Caki2 (cell line): ENCODE measurements at regions not wholly inside any gene's neighbourhood (a gene's known extent, or its start where the extent isn't known, plus 50 kb on each side); places are given as distances from the start of the nearest gene placed in this dataset.
"Not testable (repeated sequence)": the region's sequence is repeated elsewhere in the genome, so short reads cannot be mapped to it uniquely, and the experiment has no call there.

ENCODE experiments used
- DNase-seq: peaks from one replicate; pipeline ENCODE4 v3.0.0-alpha.2; 2015; ENCODE audit warnings: low read depth
- in situ Hi-C: cut with HindIII; loops from 2 replicates; pipeline ENCODE4 v1.10.0; 2016; ENCODE audit warnings: low sequenced_read_pairs, low pct_unique_long_range_greater_than_20kb, mixed read lengths

DNA sequence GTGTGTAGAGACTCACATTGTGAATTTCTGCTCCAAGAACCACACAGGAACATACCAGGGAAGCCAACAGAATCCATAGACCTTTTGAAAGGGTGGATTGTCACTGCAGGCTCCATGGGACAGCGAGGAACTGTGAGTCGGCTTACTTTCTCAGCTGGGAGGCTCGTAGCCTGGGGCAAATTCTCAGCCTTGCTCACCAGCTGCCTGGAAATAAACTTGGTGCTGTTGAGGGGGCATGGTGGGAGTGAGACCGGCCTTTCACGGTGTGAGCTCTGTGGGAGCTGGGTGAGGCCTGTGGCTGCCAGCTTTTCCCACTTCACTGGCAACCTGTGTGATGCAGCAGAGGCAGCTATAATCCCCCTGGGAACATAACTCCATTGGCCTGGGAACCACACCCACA, 146.6 kb upstream of the P2RY1 start:
- no peak for DNase-seq
- in situ Hi-C loops: no loop called here

DNA sequence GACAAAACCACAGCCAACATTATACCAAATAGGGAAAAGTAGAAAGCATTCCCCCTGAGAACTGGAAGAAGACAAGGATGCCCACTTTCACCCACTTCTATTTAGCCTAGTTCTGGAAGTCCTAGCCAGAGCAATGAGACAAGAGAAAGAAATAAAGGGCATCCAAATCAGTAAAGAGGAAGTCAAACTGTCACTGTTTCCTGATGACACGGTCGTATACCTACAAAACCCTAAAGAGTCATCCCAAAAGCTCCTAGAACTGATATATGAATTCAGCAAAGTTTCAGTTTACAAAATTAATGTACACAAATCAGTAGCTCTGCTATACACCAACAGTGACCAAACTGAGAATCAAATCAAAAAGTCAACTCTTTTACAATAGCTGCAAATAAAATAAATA, 142.6 kb upstream of the P2RY1 start:
- DNase-seq, in situ Hi-C loops: not testable (repeated sequence)

DNA sequence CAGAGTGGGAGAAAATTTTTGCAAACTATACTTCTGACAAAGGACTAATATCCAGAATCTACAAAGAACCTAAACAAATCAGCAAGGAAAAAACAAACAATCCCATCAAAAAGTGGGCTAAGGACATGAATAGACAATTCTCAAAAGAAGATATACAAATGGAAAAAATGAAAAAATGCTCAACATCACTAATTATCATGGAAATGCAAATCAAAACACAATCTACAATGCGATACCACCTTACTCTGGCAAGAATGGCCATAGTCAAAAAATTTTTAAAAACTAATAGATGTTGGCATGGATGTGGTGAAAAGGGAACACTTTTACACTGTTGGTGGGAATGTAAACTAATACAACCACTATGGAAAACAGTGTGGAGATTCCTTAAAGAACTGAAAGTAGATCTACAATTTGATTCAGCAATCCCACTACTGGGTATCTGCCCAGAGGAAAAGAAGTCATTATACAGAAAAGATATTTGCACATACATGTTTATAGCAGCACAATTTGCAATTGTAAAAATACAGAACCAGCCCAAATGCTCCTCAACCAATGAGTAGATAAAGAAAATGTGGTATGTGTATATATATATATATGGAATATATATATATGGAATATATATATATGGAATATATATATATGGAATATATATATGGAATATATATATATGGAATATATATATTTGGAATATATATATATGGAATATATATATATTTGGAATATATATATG, 141.2 kb upstream of the P2RY1 start:
- DNase-seq, in situ Hi-C loops: not testable (repeated sequence)

DNA sequence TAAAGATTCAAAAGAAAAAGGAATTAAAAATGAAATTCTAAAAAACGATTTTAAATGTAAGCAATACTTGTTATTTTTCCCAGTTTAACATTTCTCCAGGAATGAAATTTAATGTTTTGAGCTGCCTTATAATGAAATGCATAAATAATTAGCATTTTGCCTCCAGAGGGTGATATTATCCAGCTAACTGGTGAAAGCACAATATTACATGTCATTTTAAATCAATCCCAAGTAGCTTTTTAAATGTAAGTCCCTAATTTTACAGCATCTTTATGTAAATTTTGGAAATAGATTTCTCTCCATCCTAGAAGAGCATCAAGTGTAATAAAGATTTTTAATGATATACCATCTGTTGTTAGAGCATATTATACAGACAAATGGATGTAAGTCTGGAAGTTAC, 139.1 kb upstream of the P2RY1 start:
- in situ Hi-C loops: no loop called here
- no peak for DNase-seq

DNA sequence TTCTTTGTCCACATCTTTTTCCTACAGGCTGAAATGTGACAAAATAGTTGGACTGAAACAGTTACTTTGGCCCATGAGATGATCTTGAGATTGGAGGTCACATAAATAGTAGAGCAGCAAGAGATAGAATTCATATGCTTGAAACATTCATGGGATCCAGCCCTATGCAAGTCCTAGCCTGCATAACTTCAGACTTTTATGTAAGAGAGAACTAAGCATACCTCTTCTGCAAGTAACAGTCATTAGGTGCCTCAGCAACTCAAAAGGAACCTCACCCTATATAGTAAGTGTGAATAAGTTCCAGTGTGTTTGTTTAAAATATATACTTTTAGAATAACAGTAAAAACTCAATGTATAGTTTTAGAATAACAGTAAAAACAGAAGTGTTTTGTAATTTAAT, 138.0 kb upstream of the P2RY1 start:
- in situ Hi-C loops: no loop called here
- DNase-seq: no peak

DNA sequence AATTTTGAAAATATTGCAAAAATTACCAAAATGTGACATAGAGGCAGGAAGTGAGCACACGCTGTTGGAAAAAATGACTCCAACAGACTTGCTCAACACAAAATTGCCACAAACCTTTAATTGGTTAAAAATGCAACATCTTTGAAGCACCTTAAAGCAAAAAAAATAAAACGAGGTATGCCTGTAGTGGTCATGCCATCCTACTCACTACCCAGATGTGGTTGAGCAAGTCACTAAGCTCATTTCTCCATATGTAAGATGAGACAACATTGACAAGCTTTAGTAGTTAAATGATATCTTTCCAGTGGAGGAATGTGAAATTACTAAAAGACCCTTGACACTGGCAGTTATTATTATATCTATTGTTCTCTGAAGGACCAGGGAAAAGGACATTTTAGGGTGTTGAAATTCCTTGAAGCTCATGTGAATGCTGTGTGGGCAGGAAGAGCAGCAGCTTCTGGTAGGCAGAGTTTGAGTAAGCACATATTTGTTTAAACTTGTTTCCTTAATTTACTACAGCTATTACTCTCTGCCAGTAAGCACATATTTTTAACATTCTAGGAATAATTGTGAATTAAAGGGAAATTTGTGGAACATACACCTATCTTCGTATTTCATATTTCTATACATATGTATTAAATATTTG, 131.6 kb upstream of the P2RY1 start:
- DNase-seq: no peak
- in situ Hi-C loops: no loop called here

DNA sequence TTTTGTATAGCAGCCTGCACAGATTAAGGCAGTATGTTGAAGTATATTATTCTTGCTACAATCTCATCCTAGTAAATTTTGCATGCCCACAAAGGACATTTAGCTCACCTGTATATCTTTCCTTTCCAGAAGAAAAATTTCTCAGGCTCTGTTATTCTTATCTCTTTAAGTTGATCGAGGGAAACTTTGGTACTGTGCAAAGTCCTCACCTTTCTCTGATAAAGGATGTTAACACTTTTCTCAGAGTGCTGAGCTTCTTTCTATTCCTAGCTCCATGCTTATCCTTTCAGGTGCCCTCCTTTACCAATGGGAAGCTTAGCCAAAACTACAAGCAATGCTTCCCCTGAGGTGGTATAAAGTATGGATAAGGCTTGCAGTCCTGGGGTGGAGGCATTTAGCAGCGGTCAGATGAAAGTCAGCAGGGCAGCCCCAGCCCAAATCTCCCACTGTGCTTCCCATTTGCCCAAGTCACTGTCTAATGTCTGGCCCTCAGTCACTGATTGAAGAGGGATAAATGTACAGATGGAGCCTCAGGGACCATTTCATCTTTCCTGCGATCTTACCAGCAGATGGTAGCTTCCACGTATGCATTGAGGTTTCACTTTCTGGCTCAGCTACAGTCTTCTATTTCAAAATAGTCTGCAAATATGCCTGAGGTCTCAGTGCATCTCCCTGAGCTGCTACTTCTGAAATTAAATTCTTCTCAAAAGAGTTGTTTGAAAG, 127.8 kb upstream of the P2RY1 start:
- no peak for DNase-seq
- in situ Hi-C loops: no loop called here

DNA sequence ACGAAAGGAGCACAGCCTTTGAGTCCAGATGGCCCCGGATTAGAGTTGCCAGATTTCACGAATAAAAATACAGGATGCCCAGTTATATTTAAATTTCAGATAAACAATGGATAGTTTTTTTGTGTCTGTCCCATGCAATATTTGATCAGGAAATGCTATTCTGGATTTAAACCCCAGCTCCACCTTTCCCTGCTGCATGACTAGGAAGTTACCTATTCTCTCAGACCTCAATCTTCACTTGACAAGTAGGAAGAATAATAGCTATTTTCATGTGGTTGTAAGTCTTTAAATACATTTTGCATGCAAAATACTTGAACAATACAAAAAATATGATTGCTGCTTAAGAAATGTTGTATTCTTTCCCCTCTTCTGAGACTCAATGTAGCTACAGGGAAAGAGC, 125.3 kb upstream of the P2RY1 start:
- in situ Hi-C loops: no loop called here
- DNase-seq: no peak

DNA sequence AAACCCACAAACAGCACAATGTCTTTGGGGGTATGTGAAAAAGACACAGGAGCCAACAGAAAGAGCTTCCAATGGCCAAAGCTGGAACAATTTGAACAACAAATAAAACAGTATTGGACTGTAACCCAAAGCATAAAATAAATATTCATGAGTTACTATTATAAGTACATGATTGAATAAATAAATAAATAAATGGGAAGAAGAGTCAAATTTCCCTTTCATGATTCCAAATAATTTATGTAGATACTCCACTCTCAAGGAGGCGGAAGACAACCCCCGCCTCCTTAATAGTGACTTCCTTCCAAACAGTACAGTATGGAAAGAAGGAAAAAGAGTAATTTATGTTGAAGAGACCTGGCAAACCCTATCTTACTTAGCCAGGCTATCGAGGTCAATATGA, 124.4 kb upstream of the P2RY1 start:
- in situ Hi-C loops: no loop called here
- no peak for DNase-seq

DNA sequence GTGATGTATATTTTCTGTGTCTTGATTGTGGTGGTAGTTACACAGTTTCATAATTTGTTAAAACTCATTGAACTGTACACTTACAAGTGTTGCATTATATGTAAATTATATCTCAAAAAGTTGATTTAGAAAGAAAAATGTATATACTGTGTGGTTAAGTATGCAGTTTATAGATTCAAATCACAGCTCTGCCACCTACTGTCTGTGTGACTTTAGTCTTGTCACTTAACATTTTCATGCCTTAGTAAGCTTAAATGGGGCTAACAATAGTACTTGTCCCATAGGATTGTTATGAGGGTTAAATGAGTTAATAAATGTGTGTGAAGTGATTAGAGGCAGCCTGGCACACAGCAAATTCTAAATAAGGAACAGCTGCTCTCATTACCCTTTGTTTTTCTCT, 120.9 kb upstream of the P2RY1 start:
- in situ Hi-C loops: no loop called here
- DNase-seq: no peak

DNA sequence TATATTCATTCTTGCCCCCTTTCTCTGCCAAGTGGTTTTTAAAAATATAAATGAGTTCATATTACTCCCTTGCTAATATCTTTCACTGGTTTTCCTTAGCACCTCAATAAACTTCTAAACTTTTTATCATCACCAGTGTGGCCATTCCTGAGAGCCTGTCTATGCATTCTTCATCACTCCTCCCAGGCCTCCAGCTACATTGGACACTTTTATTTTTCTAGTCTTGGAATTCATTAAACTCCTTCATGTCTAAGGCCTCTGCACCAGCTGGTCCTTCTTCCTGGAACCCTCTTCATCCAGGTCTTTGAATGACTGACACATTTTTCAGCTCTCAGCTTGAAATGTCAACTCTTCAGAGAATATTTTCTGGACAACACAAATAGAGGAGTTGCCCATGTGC, 120.4 kb upstream of the P2RY1 start:
- in situ Hi-C loops: no loop called here
- no peak for DNase-seq

DNA sequence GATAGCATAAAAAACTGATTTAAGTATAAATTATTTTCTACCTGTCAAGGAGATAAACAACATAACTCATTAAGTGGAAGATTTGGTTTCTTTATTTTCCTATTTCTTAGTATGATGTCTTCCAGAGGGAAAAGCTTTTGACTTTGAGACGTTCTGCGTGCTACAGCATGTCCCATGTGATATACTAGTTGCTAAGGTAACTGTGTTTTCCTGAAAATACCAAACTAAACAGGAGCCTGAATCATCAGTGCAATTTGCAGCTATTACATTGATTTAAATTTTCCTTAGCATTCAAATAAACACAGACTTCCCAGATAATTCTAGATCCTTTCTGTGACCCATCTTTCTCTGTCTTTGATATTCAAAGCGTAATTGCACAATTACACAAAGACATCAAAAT, 117.7 kb upstream of the P2RY1 start:
- in situ Hi-C loops: no loop called here
- no peak for DNase-seq

DNA sequence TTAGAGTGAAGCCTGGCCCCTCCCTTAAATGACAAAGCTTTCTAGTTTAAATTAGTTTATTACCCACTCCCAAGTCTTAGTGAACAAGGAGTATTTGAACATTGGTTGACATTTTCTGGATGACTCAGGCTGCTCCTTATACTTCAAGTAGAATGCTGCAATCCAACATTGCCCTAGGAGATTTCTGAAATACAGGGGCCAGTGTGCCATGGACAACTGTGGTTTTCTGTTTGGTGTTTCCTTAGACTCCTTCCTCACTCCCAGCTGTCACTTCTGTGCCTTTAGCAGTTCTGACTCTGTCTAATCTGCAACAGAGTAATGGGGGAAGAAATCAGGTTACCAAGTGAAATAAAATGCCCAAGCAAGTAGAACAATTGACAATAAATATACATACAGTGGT, 116.1 kb upstream of the P2RY1 start:
- DNase-seq: no peak
- in situ Hi-C loops: no loop called here

DNA sequence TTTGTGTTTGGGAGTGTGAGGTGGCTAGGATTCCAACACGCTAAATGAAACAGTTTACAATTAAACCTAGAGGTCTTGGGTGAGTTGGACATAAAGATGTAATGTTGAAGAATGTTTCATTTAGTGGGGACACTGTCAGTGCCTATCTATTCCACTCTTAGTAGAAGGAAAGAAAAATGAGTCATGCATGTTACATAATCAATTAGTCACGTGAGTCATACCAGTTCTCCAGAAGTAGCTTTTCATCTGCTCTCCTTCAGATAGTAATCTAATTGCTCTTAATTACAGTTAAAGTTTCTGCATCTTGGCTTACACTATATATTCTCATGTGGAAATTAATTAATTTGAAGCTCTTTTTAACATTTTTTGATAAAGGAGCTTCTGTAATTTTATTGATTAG, 115.7 kb upstream of the P2RY1 start:
- no peak for DNase-seq
- in situ Hi-C loops: no loop called here

DNA sequence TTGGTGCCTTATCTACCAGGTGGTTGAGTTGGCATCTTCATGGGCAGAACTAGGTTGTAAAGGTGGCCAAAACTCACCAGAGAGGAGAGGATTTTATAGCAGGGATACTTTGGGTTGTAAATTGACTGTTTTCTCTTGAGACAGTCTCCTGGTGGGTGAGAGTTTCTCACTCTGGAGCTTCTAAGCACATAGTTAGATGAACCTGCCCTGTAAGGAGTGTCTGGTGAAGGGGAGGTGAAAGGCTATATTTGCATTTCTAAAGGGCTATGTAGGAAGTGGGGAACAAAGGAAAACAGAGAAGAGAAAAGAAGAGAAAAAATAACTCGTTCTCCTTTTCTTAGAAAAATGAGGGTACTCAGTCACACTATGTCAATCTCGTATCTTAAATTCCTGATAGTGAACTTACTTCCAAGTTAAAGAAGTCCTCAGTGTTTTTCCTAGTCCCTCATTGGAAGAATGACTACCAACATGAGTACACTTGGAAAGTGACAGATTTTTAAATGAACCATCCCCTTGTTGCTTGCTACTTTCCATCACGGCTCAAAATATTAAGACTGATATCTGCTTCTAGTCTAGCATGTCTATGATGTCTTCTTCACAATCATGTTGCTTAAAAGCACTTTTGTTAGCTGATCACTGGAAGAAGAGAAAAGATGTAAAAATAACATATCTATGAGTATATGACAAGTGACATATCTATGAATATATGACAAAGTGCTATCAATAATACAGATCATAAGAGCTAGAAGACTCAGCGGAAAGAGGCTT, 113.8 kb upstream of the P2RY1 start:
- no peak for DNase-seq
- in situ Hi-C loops: no loop called here

DNA sequence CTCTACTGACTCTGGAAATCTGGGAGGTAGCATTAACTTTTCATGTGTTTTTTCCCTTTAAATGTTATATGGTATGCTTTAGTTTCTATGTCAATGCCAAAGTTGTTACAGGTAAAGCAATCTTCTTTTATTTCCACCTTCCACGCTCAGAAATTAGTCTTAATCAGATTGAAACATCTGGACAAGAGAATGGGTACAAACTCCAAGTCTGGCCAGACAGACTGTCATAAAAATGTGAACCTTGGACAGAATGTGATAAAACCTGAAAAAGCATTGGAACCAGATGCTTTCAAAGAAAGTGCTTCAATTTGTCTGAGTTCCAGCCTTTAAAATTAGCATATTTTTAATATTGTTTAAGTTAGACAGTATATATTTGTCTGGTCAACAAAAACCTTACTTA, 110.7 kb upstream of the P2RY1 start:
- in situ Hi-C loops: no loop called here
- no peak for DNase-seq

DNA sequence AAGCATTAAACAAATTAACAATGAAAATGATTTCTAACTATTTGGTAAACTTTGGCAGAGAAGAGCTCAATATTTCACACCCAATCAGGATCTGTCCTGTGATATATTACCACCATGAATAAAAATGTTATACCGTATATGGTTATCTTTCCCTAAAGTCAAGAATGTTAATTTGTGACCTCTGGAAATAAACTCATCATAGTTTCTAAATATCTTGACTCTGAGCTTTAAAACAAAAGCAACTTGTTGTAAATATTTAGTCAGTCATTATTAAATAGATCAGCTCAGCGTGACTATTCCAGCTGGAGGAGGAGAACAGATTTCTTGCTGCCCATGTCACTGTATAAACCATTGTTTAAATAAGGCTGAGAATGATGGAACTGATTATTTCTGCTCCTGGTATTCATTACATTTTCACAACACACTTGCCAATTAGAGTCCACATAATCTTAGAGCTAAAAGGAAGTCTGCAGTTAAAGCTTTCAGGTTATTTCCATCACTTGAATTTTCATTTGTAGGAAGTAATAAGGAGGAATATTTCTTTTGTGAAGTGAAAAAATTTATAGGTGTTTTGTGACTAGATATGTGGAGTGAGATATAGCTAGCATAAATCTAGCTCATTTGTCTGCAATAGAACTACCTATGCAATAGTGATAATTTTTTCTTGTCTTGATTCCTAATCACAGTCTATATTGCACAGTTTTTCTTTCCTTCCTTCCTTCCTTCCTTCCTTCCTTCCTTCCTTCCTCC, 106.5 kb upstream of the P2RY1 start:
- DNase-seq: no peak

DNA sequence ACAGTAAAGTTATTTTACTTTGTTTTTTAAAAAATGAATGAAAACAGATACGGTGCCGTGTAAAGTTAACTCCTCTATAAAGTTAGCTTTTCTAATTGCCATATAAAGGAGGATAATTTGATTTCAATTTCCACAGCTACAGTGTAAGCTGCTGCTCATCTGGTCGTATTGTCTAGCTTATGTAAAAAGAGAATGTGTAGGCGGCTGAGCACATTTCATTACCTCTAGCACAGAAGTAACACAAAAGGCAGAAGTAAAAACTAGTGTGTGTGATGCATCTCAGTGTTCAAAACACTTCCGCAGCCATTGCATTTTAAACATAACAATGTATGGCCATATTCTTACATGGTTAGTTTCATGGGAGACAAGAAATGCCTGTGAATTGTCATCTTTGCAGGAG, 105.0 kb upstream of the P2RY1 start:
- in situ Hi-C loops: no loop called here
- no peak for DNase-seq

More for the DNA sequence above, 106.5 kb upstream of the P2RY1 start:
- in situ Hi-C loops: no loop called here
